HUES48 (cell line): ENCODE measurements at regions not wholly inside any gene's neighbourhood (a gene's known extent, or its start where the extent isn't known, plus 50 kb on each side); places are given as distances from the start of the nearest gene placed in this dataset.

ENCODE experiments used
- H3K27ac ChIP-seq: one replicate; pipeline ENCODE4 v1.7.0; 2013; ENCODE audit warnings: low read depth, low read length, inconsistent platforms
- H3K27me3 ChIP-seq: 2 replicates; pipeline ENCODE4 v1.6.1; 2013; ENCODE audit warnings: mild to moderate bottlenecking, low read length; ENCODE audit not compliant: control insufficient read depth, insufficient read depth
- H3K36me3 ChIP-seq: 2 replicates; pipeline ENCODE4 v1.6.1; 2013; ENCODE audit warnings: low read length; ENCODE audit not compliant: control insufficient read depth, insufficient read depth
- H3K4me1 ChIP-seq: 2 replicates; pipeline ENCODE4 v1.6.1; 2013; ENCODE audit warnings: mild to moderate bottlenecking, low read length; ENCODE audit not compliant: control insufficient read depth, insufficient read depth
- H3K4me3 ChIP-seq: 2 replicates; pipeline ENCODE4 v1.5.1; 2013; ENCODE audit warnings: mild to moderate bottlenecking, low read depth, low read length
- H3K9ac ChIP-seq: 2 replicates; pipeline ENCODE4 v1.6.1; 2013; ENCODE audit warnings: mild to moderate bottlenecking, low read depth, low read length, moderate library complexity
- H3K9me3 ChIP-seq: 2 replicates; pipeline ENCODE4 v1.6.1; 2013; ENCODE audit warnings: low read length; ENCODE audit not compliant: control insufficient read depth, insufficient read depth

- Histone ChIP-seq H3K4me1 (peaks cover 14% of the 10 kb centered on the region), H3K27ac (peak overlapping the region; percentile 87), H3K9me3 (no peaks in the 10 kb centered on the region), H3K4me3 (no peak overlapping the region), H3K9ac (no peak overlapping the region), H3K36me3 (no peaks in the 10 kb centered on the region), H3K27me3 (no peaks in the 10 kb centered on the region)
Observed at GRCh38 chr2:62410926-62411456, 95.0 kb downstream of the TMEM17 start.

GRCh38 chr2:62410015-62410453 lies 96.0 kb downstream of the TMEM17 start:
- Histone ChIP-seq H3K27ac (no peak overlapping the region), H3K27me3 (no peaks in the 10 kb centered on the region), H3K9me3 (no peaks in the 10 kb centered on the region), H3K4me1 (peaks cover 14% of the 10 kb centered on the region), H3K36me3 (no peaks in the 10 kb centered on the region), H3K4me3 (no peak overlapping the region), H3K9ac (no peak overlapping the region)

- H3K9ac ChIP-seq: no peak overlapping the region
- H3K27ac ChIP-seq: no peak overlapping the region
- no peak overlapping the region for H3K4me3 ChIP-seq
- H3K4me1 ChIP-seq: peaks cover 14% of the 10 kb centered on the region
- no peaks in the 10 kb centered on the region for H3K27me3 ChIP-seq
- no peaks in the 10 kb centered on the region for H3K36me3 ChIP-seq
- no peaks in the 10 kb centered on the region for H3K9me3 ChIP-seq
Observed at GRCh38 chr2:62409442-62409841, 96.6 kb downstream of the TMEM17 start.

- Histone ChIP-seq H3K27ac (no peak overlapping the region), H3K9ac (no peak overlapping the region), H3K36me3 (no peaks in the 10 kb centered on the region), H3K4me1 (peaks cover 14% of the 10 kb centered on the region), H3K27me3 (no peaks in the 10 kb centered on the region), H3K9me3 (no peaks in the 10 kb centered on the region), H3K4me3 (no peak overlapping the region)
Observed at GRCh38 chr2:62408241-62408677, 97.7 kb downstream of the TMEM17 start.

GRCh38 chr2:62407838-62408237 lies 98.2 kb downstream of the TMEM17 start:
- Histone ChIP-seq H3K9me3 (no peaks in the 10 kb centered on the region), H3K27ac (no peak overlapping the region), H3K4me3 (no peak overlapping the region), H3K9ac (no peak overlapping the region), H3K27me3 (no peaks in the 10 kb centered on the region), H3K4me1 (peaks cover 14% of the 10 kb centered on the region), H3K36me3 (no peaks in the 10 kb centered on the region)

- Histone ChIP-seq H3K27ac (no peak overlapping the region), H3K36me3 (no peaks in the 10 kb centered on the region), H3K4me1 (peaks cover 14% of the 10 kb centered on the region), H3K9me3 (no peaks in the 10 kb centered on the region), H3K4me3 (no peak overlapping the region), H3K27me3 (no peaks in the 10 kb centered on the region), H3K9ac (no peak overlapping the region)
Observed at GRCh38 chr2:62407401-62407800, 98.6 kb downstream of the TMEM17 start.

- Histone ChIP-seq H3K4me1 (peaks cover 10% of the 10 kb centered on the region), H3K27ac (no peak overlapping the region), H3K9ac (no peak overlapping the region), H3K36me3 (no peaks in the 10 kb centered on the region), H3K4me3 (no peak overlapping the region), H3K9me3 (no peaks in the 10 kb centered on the region), H3K27me3 (no peaks in the 10 kb centered on the region)
Observed at GRCh38 chr2:62406573-62407043, 99.4 kb downstream of the TMEM17 start.

- Histone ChIP-seq H3K27ac (no peak overlapping the region), H3K36me3 (no peaks in the 10 kb centered on the region), H3K4me3 (no peak overlapping the region), H3K4me1 (no peaks in the 10 kb centered on the region; the same call in 1 of the 2 replicates), H3K9me3 (no peaks in the 10 kb centered on the region), H3K27me3 (no peaks in the 10 kb centered on the region), H3K9ac (no peak overlapping the region)
Observed at GRCh38 chr2:62404913-62405312, 101.1 kb downstream of the TMEM17 start.

GRCh38 chr2:62402156-62402555 lies 103.8 kb downstream of the TMEM17 start:
- no peak overlapping the region for H3K27ac ChIP-seq
- H3K9ac ChIP-seq: no peak overlapping the region
- no peaks in the 10 kb centered on the region for H3K27me3 ChIP-seq
- no peaks in the 10 kb centered on the region for H3K4me1 ChIP-seq
- H3K9me3 ChIP-seq: no peaks in the 10 kb centered on the region
- no peaks in the 10 kb centered on the region for H3K36me3 ChIP-seq
- no peak overlapping the region for H3K4me3 ChIP-seq

GRCh38 chr2:62398356-62398755 lies 107.6 kb downstream of the TMEM17 start:
- Histone ChIP-seq H3K27me3 (no peaks in the 10 kb centered on the region), H3K9ac (no peak overlapping the region), H3K9me3 (no peaks in the 10 kb centered on the region), H3K27ac (no peak overlapping the region), H3K4me3 (no peak overlapping the region), H3K4me1 (no peaks in the 10 kb centered on the region), H3K36me3 (no peaks in the 10 kb centered on the region)

GRCh38 chr2:62396880-62397279 lies 109.1 kb downstream of the TMEM17 start:
- H3K36me3 ChIP-seq: no peaks in the 10 kb centered on the region
- no peak overlapping the region for H3K4me3 ChIP-seq
- no peaks in the 10 kb centered on the region for H3K4me1 ChIP-seq
- H3K9me3 ChIP-seq: no peaks in the 10 kb centered on the region
- no peak overlapping the region for H3K27ac ChIP-seq
- H3K27me3 ChIP-seq: no peaks in the 10 kb centered on the region
- no peak overlapping the region for H3K9ac ChIP-seq
